ENCODE measurements at regions not wholly inside any gene's neighbourhood (a gene's known extent, or its start where the extent isn't known, plus 50 kb on each side); places are given as distances from the start of the nearest gene placed in this dataset.

DNA sequence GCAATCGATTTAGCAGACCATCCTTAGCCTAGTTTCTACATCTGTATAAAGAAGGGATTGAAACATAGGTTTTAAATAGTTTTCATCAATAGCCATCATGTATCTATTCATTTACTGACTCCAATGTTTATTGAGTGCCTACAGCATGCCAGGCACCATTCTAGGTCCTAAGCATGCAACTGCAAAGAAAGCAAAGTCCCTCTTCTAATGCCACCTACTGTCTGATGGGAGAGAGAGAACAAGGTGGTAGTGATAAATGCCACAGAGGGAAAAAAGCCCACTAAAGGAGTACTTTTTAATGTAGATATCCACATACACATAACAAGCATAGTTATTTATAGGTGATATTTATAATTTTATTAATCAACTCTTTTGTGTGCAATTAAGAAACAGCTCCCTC is 67.6 kb upstream of the PPARGC1A start:
- Histone ChIP-seq H3K27ac (ENCODE audit: low read depth in 1 of 2, low read length in 2 of 2) (no peak overlapping the region), H3K4me1 (ENCODE audit: control insufficient read depth in 4 of 4, insufficient read depth in 4 of 4, low read length in 3 of 4) (peaks cover 0 to 7% (median 1%) of the 10 kb centered on the region in 4 donors), H3K27me3 (ENCODE audit: control insufficient read depth in 4 of 4, insufficient read depth in 4 of 4, low read length in 3 of 4) (no peaks in the 10 kb centered on the region), H3K9ac (ENCODE audit: low read depth in 1 of 2, low read length in 2 of 2) (no peak overlapping the region), H3K36me3 (ENCODE audit: control insufficient read depth in 4 of 4, insufficient read depth in 3 of 4, low read depth in 1 of 4, low read length in 3 of 4) (no peaks in the 10 kb centered on the region), H3K9me3 (ENCODE audit: control insufficient read depth in 4 of 4, low read length in 3 of 4) (no peaks in the 10 kb centered on the region), H3K4me3 (ENCODE audit: low read depth in 1 of 3, low read length in 3 of 3) (no peak overlapping the region)
- no peak for DNase-seq (ENCODE audit: low spot score)
- TF ChIP-seq, protein P1, sequence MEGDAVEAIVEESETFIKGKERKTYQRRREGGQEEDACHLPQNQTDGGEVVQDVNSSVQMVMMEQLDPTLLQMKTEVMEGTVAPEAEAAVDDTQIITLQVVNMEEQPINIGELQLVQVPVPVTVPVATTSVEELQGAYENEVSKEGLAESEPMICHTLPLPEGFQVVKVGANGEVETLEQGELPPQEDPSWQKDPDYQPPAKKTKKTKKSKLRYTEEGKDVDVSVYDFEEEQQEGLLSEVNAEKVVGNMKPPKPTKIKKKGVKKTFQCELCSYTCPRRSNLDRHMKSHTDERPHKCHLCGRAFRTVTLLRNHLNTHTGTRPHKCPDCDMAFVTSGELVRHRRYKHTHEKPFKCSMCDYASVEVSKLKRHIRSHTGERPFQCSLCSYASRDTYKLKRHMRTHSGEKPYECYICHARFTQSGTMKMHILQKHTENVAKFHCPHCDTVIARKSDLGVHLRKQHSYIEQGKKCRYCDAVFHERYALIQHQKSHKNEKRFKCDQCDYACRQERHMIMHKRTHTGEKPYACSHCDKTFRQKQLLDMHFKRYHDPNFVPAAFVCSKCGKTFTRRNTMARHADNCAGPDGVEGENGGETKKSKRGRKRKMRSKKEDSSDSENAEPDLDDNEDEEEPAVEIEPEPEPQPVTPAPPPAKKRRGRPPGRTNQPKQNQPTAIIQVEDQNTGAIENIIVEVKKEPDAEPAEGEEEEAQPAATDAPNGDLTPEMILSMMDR (IDR thresholded peaks at IDR 0.05; ENCODE audit: low read depth, low read length, missing input control), result peak; percentile 19
- TF ChIP-seq RAD21 (IDR thresholded peaks at IDR 0.05) (peak; percentile 65 to 67), HNF4A (conservative IDR thresholded peaks at IDR 0.05) (no peak), JUND (IDR thresholded peaks at IDR 0.05) (no peak)
- 86% methylated on average over 1 of the region's 1 CpG for WGBS

DNA sequence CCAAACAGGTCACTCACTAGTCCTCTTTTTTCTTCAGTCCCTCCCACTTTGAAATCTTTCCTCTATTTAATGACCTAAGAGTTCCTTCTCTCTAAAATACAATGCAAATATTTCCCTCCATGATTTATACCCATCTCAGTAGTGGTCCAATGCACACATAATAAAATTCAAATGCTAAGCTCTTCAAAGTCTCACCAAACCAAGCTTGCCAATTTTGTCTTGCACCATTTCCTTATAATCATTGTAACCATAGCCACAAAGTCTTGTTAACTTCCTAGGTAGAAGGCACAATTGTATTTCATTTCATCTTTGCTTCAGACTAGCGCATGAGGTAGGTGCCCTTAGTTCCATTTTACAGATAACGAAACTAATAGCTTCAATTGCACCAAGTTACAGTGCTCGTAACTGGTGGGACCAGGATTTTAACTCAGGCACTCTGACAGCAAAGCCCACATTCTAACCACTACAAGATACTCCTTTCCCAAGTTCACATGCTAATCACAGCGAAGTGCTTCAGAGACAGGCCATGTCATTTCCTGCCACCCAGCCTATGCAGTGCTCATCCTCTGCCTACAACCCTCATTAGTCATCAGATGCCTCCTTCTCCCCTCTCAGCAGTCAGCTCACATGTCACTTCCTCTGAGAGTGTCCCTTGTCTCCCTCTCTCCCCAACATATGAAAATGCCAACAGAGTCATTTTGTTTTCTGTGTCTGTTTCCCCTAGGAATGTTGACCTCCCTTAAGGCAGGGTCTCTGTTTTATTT is 66.9 kb upstream of the PPARGC1A start:
- peaks cover 0 to 6% (median 1%) of the 10 kb centered on the region in 4 donors for H3K4me1 ChIP-seq (ENCODE audit: control insufficient read depth in 4 of 4, insufficient read depth in 4 of 4, low read length in 3 of 4)
- no peaks in the 10 kb centered on the region for H3K36me3 ChIP-seq (ENCODE audit: control insufficient read depth in 4 of 4, insufficient read depth in 3 of 4, low read depth in 1 of 4, low read length in 3 of 4)
- H3K9ac ChIP-seq (ENCODE audit: low read depth in 1 of 2, low read length in 2 of 2), result no peak overlapping the region
- no peak for DNase-seq (ENCODE audit: low spot score)
- TF ChIP-seq NR2F2 (IDR thresholded peaks at IDR 0.05) (no peak), RXRA (IDR thresholded peaks at IDR 0.05) (no peak), EGR1 (IDR thresholded peaks at IDR 0.05; ENCODE audit: low read depth in 2 of 2) (no peak), HNF4G (IDR thresholded peaks at IDR 0.05) (no peak), YY1 (IDR thresholded peaks at IDR 0.05) (no peak), TAF1 (conservative IDR thresholded peaks at IDR 0.05) (no peak), SP1 (IDR thresholded peaks at IDR 0.05) (no peak), GABPA (IDR thresholded peaks at IDR 0.05 in 1 of 2, conservative IDR thresholded peaks at IDR 0.05 in 1 of 2) (no peak), FOXA2 (IDR thresholded peaks at IDR 0.05) (no peak), HNF4A (conservative IDR thresholded peaks at IDR 0.05) (no peak), JUND (IDR thresholded peaks at IDR 0.05) (no peak), FOXA1 (IDR thresholded peaks at IDR 0.05) (no peak), RAD21 (IDR thresholded peaks at IDR 0.05) (no peak)
- TF ChIP-seq, protein P2, sequence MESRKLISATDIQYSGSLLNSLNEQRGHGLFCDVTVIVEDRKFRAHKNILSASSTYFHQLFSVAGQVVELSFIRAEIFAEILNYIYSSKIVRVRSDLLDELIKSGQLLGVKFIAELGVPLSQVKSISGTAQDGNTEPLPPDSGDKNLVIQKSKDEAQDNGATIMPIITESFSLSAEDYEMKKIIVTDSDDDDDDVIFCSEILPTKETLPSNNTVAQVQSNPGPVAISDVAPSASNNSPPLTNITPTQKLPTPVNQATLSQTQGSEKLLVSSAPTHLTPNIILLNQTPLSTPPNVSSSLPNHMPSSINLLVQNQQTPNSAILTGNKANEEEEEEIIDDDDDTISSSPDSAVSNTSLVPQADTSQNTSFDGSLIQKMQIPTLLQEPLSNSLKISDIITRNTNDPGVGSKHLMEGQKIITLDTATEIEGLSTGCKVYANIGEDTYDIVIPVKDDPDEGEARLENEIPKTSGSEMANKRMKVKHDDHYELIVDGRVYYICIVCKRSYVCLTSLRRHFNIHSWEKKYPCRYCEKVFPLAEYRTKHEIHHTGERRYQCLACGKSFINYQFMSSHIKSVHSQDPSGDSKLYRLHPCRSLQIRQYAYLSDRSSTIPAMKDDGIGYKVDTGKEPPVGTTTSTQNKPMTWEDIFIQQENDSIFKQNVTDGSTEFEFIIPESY (IDR thresholded peaks at IDR 0.05), result no peak
- TF ChIP-seq, protein P3, sequence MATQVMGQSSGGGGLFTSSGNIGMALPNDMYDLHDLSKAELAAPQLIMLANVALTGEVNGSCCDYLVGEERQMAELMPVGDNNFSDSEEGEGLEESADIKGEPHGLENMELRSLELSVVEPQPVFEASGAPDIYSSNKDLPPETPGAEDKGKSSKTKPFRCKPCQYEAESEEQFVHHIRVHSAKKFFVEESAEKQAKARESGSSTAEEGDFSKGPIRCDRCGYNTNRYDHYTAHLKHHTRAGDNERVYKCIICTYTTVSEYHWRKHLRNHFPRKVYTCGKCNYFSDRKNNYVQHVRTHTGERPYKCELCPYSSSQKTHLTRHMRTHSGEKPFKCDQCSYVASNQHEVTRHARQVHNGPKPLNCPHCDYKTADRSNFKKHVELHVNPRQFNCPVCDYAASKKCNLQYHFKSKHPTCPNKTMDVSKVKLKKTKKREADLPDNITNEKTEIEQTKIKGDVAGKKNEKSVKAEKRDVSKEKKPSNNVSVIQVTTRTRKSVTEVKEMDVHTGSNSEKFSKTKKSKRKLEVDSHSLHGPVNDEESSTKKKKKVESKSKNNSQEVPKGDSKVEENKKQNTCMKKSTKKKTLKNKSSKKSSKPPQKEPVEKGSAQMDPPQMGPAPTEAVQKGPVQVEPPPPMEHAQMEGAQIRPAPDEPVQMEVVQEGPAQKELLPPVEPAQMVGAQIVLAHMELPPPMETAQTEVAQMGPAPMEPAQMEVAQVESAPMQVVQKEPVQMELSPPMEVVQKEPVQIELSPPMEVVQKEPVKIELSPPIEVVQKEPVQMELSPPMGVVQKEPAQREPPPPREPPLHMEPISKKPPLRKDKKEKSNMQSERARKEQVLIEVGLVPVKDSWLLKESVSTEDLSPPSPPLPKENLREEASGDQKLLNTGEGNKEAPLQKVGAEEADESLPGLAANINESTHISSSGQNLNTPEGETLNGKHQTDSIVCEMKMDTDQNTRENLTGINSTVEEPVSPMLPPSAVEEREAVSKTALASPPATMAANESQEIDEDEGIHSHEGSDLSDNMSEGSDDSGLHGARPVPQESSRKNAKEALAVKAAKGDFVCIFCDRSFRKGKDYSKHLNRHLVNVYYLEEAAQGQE (IDR thresholded peaks at IDR 0.05), result no peak
- TF ChIP-seq, protein P1 (IDR thresholded peaks at IDR 0.05; ENCODE audit: low read depth, low read length, missing input control), result no peak
- TF ChIP-seq, protein P4, sequence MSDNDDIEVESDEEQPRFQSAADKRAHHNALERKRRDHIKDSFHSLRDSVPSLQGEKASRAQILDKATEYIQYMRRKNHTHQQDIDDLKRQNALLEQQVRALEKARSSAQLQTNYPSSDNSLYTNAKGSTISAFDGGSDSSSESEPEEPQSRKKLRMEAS (IDR thresholded peaks at IDR 0.05), result no peak
- TF ChIP-seq, protein P5, sequence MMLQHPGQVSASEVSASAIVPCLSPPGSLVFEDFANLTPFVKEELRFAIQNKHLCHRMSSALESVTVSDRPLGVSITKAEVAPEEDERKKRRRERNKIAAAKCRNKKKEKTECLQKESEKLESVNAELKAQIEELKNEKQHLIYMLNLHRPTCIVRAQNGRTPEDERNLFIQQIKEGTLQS (IDR thresholded peaks at IDR 0.05), result no peak
- whole genome bisulfite sequencing, result 90% methylated on average over 4 of the region's 4 CpGs
- H3K9me3 ChIP-seq (ENCODE audit: control insufficient read depth in 4 of 4, low read length in 3 of 4), result no peaks in the 10 kb centered on the region
- no peaks in the 10 kb centered on the region for H3K27me3 ChIP-seq (ENCODE audit: control insufficient read depth in 4 of 4, insufficient read depth in 4 of 4, low read length in 3 of 4)
- H3K4me3 ChIP-seq (ENCODE audit: low read depth in 1 of 3, low read length in 3 of 3), result no peak overlapping the region
- no peak overlapping the region for H3K27ac ChIP-seq (ENCODE audit: low read depth in 1 of 2, low read length in 2 of 2)
